ENCODE measurements at regions not wholly inside any gene's neighbourhood (a gene's known extent, or its start where the extent isn't known, plus 50 kb on each side); places are given as distances from the start of the nearest gene placed in this dataset.

DNA sequence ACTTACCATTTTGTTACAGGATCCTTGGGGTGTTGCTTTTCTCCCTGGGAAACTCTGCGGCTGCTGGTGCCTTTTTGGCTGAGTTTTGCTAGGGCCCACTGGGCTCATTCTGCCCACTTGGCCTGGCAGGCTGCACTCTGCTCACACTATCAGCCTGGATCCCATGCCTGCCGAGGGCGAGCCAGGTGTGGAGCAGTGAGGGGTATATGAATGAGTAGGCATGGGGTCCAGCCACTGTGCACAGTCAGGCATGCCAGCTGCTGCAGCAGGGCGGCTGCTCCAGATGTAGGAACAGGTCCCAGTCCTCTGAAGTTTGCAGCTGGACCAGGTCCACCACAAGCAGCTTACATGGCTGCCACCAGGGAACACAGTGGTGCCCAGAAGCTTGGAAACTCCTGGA, 136.4 kb upstream of the CNTN3 start:
- TF ChIP-seq, protein P1, sequence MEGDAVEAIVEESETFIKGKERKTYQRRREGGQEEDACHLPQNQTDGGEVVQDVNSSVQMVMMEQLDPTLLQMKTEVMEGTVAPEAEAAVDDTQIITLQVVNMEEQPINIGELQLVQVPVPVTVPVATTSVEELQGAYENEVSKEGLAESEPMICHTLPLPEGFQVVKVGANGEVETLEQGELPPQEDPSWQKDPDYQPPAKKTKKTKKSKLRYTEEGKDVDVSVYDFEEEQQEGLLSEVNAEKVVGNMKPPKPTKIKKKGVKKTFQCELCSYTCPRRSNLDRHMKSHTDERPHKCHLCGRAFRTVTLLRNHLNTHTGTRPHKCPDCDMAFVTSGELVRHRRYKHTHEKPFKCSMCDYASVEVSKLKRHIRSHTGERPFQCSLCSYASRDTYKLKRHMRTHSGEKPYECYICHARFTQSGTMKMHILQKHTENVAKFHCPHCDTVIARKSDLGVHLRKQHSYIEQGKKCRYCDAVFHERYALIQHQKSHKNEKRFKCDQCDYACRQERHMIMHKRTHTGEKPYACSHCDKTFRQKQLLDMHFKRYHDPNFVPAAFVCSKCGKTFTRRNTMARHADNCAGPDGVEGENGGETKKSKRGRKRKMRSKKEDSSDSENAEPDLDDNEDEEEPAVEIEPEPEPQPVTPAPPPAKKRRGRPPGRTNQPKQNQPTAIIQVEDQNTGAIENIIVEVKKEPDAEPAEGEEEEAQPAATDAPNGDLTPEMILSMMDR (conservative IDR thresholded peaks at IDR 0.05): no peak
- no peak overlapping the region for H3K27ac ChIP-seq

DNA sequence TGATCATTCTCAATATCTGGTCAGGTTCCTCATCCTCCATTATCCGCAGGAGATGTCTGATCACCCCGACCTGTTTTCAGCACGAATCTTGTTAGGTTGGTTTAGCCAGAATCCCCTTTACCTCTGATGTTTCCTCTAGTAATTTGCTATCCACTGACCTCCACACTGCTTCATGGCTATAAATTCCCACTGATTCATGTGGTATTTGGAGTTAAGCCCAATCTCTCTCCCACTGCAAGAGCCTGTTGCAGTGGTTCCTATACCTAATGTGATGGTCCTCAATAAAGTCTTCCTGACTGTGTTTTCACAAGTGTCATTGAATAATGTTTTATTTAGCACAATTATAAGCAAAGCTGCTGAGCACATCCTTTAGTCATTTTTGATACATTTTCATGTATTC, 124.8 kb upstream of the CNTN3 start:
- TF ChIP-seq, protein P1 (conservative IDR thresholded peaks at IDR 0.05): no peak
- no peak overlapping the region for H3K27ac ChIP-seq

DNA sequence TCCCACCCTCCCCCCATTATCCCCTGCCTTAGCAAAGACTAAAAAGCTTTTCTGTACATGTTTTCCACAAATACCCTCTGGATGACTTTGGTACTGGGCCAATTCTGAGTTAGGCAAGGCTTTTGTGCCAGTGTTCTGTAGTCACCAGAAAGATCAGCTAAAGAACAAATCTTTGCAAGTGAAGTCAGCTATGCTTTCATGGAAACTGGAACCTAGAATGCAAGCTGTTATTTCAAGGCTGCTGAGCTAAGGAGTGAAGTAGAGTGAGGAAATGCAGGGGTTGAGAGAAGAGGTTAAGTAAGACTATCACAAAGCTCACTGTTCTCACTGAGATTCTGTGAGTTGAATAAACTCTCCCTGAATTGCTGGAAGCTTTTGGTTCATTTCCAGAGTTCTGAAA, 107.8 kb upstream of the CNTN3 start:
- no peak overlapping the region for H3K27ac ChIP-seq
- TF ChIP-seq, protein P1 (conservative IDR thresholded peaks at IDR 0.05): no peak

DNA sequence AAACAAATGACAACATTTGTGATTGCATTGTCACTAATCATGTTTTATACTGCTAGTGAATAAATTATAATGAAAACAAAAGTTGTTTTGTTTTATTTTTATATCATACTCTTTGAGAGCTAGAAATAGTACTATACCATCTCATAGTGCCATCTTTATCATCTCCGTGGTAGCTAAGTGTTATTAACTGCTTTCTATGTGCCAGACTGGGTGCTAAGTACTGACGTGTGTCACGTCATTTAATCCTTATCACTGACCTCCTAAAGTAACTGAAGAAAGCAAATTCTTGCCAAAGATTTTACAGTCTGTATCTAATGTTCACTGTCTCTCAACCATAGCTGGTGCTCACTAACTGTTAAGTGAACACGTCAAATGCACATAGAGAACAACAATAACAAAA, 99.5 kb upstream of the CNTN3 start:
- TF ChIP-seq, protein P1 (conservative IDR thresholded peaks at IDR 0.05): no peak
- no peak overlapping the region for H3K27ac ChIP-seq

DNA sequence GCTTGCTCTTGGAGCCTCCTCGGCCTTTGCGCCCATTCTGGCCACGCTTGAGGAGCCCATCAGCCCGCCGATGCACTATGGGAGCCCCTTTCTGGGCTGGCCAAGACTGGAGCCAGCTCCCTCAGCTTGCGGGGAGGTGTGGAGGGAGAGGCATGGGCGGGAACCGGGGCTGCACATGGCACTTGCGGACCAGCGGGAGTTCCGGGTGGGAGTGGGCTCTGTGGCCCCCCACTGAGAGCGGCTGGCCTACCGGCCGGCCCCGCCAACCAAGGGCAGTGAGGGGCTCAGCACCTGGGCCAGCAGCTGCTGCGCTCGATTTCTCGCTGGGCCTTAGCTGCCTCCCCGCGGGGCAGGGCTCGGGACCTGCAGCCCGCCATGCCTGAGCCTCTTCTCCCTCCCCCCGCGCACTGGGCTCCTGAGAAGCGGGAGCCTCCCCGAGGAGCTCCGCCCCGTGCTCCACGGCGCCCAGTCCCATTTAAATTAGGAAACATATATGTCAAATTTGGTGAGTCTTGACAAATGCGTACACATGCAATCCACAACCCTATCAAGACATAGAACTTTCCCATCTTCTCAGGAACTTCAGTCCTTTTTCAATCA, 97.6 kb upstream of the CNTN3 start:
- H3K27ac ChIP-seq: no peak overlapping the region
- TF ChIP-seq, protein P1 (conservative IDR thresholded peaks at IDR 0.05): no peak

DNA sequence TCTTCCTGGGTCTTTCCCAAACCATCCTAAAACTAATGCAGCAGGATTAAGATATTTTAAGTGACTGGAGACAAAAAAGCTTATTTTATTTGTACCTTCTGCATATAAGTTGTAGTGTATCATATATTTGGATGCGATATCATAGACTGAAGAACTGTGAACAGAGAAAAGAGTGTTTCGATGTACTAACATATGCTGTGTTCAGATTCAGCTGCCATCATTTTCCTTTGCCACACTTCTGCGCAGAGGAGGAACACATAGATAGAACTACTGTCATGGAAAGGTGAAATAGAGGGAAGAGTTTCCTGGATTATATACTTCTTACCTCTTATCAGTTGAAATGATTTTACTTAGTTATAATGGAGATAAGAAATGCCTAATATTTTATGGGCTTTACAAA, 95.5 kb upstream of the CNTN3 start:
- TF ChIP-seq, protein P1 (conservative IDR thresholded peaks at IDR 0.05): no peak
- H3K27ac ChIP-seq: no peak overlapping the region

DNA sequence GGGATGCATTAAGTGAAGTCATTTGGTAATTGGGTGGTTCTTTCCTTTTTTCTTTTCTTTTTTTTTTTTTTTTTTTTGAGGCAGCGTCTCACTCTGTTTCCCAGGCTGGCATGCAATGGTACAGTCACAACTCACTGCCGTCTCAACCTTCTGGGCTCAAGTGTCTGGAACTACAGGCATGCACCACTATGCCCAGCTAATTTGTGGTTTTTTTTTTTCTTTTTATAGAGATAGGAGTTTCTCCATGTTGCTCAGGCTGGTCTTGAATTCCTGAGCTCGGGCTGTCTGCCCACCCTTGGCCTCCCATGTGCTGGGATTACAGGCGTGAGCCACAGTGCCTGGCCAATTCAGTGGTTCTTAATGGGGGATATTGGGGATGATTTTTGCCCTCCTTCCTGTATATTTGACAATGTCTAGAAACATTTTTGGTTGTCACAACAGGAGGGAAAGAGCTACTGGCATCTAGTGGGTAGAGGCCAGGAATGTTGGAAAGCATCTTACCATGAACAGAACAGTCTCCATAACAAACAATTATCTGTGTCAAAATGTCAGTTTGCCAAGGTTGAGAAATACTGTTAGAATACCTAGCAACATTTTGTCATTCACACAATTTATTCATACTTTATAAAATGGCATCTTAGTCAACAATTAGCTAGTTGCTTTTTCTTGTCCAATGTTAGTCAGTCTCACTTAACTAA, 79.4 kb upstream of the CNTN3 start:
- TF ChIP-seq, protein P1 (conservative IDR thresholded peaks at IDR 0.05): no peak
- H3K27ac ChIP-seq: no peak overlapping the region
